ENCODE measurements at regions not wholly inside any gene's neighbourhood (a gene's known extent, or its start where the extent isn't known, plus 50 kb on each side); places are given as distances from the start of the nearest gene placed in this dataset.

DNA sequence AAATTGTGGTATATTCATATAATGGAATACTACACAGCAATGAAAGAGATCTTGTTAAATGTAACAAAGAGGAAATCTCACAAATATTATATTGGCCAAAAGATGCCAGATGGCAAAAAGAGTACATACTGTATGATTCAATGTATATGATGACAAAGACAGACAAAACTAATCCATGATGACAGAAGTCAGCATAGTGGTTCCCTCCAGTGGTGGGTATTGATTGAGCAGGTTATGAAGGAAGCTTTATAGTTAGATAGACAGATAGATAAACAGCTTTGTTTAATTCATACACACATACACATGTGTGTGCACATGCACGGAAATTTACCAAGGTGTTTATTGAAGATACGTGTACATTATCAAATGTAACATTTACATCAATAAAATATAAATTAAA lies 74.4 kb upstream of the SMIM36 start:
- peaks cover 3% of the 10 kb centered on the region for H3K79me1 ChIP-seq (ENCODE audit: low read length)
- H3K4me2 ChIP-seq (ENCODE audit: low read length): no peak overlapping the region
- H2BK5ac ChIP-seq (ENCODE audit: low read depth, low read length, poor library complexity): no peak overlapping the region
- no peak overlapping the region for H4K12ac ChIP-seq (ENCODE audit: low read depth, low read length)
- peaks cover 4 to 6% of the 10 kb centered on the region in 2 experiments for H3K4me1 ChIP-seq (ENCODE audit: control insufficient read depth in 1 of 2, insufficient read depth in 2 of 2, low read length in 2 of 2)
- WGBS (ENCODE audit: extremely low coverage, insufficient coverage, insufficient read length): no CpG with 5 or more reads among the region's 2 CpGs
- no peaks in the 10 kb centered on the region for H3K9me3 ChIP-seq (ENCODE audit: insufficient read depth, low read depth, low read length)
- no peaks in the 10 kb centered on the region for H3K36me3 ChIP-seq (ENCODE audit: control insufficient read depth in 1 of 2, insufficient read depth in 2 of 2, low read length in 2 of 2)
- no peak overlapping the region for H3K18ac ChIP-seq (ENCODE audit: low read length)
- H3K27ac ChIP-seq (ENCODE audit: low read depth, low read length): no peak overlapping the region
- no peak overlapping the region for H2AFZ ChIP-seq (ENCODE audit: insufficient read depth, low read length, poor library complexity)
- H4K8ac ChIP-seq (ENCODE audit: low read depth, low read length): no peak overlapping the region
- H3K4me3 ChIP-seq (ENCODE audit: low read depth, low read length): no peak overlapping the region
- no peak for DNase-seq
- H2BK120ac ChIP-seq (ENCODE audit: insufficient read depth, low read length, poor library complexity): no peak overlapping the region
- no peak overlapping the region for H2AK5ac ChIP-seq (ENCODE audit: low read length)
- no peak overlapping the region for H3K9ac ChIP-seq (ENCODE audit: low read length)
- H3K14ac ChIP-seq (ENCODE audit: low read length): no peak overlapping the region
- no peak overlapping the region for H4K91ac ChIP-seq (ENCODE audit: low read depth, low read length)
- no peaks in the 10 kb centered on the region for H3K79me2 ChIP-seq (ENCODE audit: control insufficient read depth, insufficient read depth, low read length, poor library complexity)
- no peaks in the 10 kb centered on the region for H3K27me3 ChIP-seq (ENCODE audit: insufficient read depth, low read length)
- no peak overlapping the region for H3K4ac ChIP-seq (ENCODE audit: low read depth, low read length)
- H3K23ac ChIP-seq (ENCODE audit: low read length): no peak overlapping the region
- H2BK12ac ChIP-seq (ENCODE audit: low read length): no peak overlapping the region

- Histone ChIP-seq H2AK5ac (ENCODE audit: low read length) (no peak overlapping the region), H3K4me3 (ENCODE audit: low read depth, low read length) (no peak overlapping the region), H3K9me3 (ENCODE audit: insufficient read depth, low read depth, low read length) (no peaks in the 10 kb centered on the region), H3K14ac (ENCODE audit: low read length) (no peak overlapping the region), H3K79me1 (ENCODE audit: low read length) (peaks cover 3% of the 10 kb centered on the region), H4K91ac (ENCODE audit: low read depth, low read length) (no peak overlapping the region), H3K23ac (ENCODE audit: low read length) (no peak overlapping the region), H2AFZ (ENCODE audit: insufficient read depth, low read length, poor library complexity) (no peak overlapping the region), H4K12ac (ENCODE audit: low read depth, low read length) (no peak overlapping the region), H2BK12ac (ENCODE audit: low read length) (no peak overlapping the region), H3K18ac (ENCODE audit: low read length) (no peak overlapping the region), H3K27ac (ENCODE audit: low read depth, low read length) (no peak overlapping the region), H3K36me3 (ENCODE audit: control insufficient read depth in 1 of 2, insufficient read depth in 2 of 2, low read length in 2 of 2) (no peaks in the 10 kb centered on the region), H3K4me2 (ENCODE audit: low read length) (no peak overlapping the region), H2BK5ac (ENCODE audit: low read depth, low read length, poor library complexity) (no peak overlapping the region), H3K79me2 (ENCODE audit: control insufficient read depth, insufficient read depth, low read length, poor library complexity) (no peaks in the 10 kb centered on the region), H3K9ac (ENCODE audit: low read length) (no peak overlapping the region), H3K27me3 (ENCODE audit: insufficient read depth, low read length) (no peaks in the 10 kb centered on the region), H4K8ac (ENCODE audit: low read depth, low read length) (no peak overlapping the region), H3K4ac (ENCODE audit: low read depth, low read length) (no peak overlapping the region), H3K4me1 (ENCODE audit: control insufficient read depth in 1 of 2, insufficient read depth in 2 of 2, low read length in 2 of 2) (peaks cover 4 to 6% of the 10 kb centered on the region in 2 experiments), H2BK120ac (ENCODE audit: insufficient read depth, low read length, poor library complexity) (no peak overlapping the region)
- no peak for DNase-seq
- WGBS (ENCODE audit: extremely low coverage, insufficient coverage, insufficient read length): no CpG with 5 or more reads among the region's 1 CpG
Observed at GRCh38 chr17:55584861-55585260, 73.6 kb upstream of the SMIM36 start.

- no peak overlapping the region for H4K91ac ChIP-seq (ENCODE audit: low read depth, low read length)
- H3K27me3 ChIP-seq (ENCODE audit: insufficient read depth, low read length): no peaks in the 10 kb centered on the region
- H3K4me2 ChIP-seq (ENCODE audit: low read length): no peak overlapping the region
- H2BK120ac ChIP-seq (ENCODE audit: insufficient read depth, low read length, poor library complexity): no peak overlapping the region
- DNase-seq: peak; percentile 9 to 34
- H2AFZ ChIP-seq (ENCODE audit: insufficient read depth, low read length, poor library complexity): no peak overlapping the region
- H2AK5ac ChIP-seq (ENCODE audit: low read length): no peak overlapping the region
- peaks cover 3% of the 10 kb centered on the region for H3K79me1 ChIP-seq (ENCODE audit: low read length)
- H3K9me3 ChIP-seq (ENCODE audit: insufficient read depth, low read depth, low read length): no peaks in the 10 kb centered on the region
- no peak overlapping the region for H3K27ac ChIP-seq (ENCODE audit: low read depth, low read length)
- H3K4me3 ChIP-seq (ENCODE audit: low read depth, low read length): no peak overlapping the region
- no peak overlapping the region for H3K18ac ChIP-seq (ENCODE audit: low read length)
- H3K4me1 ChIP-seq (ENCODE audit: control insufficient read depth in 1 of 2, insufficient read depth in 2 of 2, low read length in 2 of 2): peaks cover 4 to 6% of the 10 kb centered on the region in 2 experiments
- no peak overlapping the region for H3K23ac ChIP-seq (ENCODE audit: low read length)
- H3K14ac ChIP-seq (ENCODE audit: low read length): no peak overlapping the region
- no peak overlapping the region for H3K9ac ChIP-seq (ENCODE audit: low read length)
- H3K36me3 ChIP-seq (ENCODE audit: control insufficient read depth in 1 of 2, insufficient read depth in 2 of 2, low read length in 2 of 2): no peaks in the 10 kb centered on the region
- H3K4ac ChIP-seq (ENCODE audit: low read depth, low read length): no peak overlapping the region
- no peak overlapping the region for H2BK5ac ChIP-seq (ENCODE audit: low read depth, low read length, poor library complexity)
- H3K79me2 ChIP-seq (ENCODE audit: control insufficient read depth, insufficient read depth, low read length, poor library complexity): no peaks in the 10 kb centered on the region
- WGBS (ENCODE audit: extremely low coverage, insufficient coverage, insufficient read length): no CpG with 5 or more reads among the region's 2 CpGs
- no peak overlapping the region for H4K12ac ChIP-seq (ENCODE audit: low read depth, low read length)
- H4K8ac ChIP-seq (ENCODE audit: low read depth, low read length): no peak overlapping the region
- no peak overlapping the region for H2BK12ac ChIP-seq (ENCODE audit: low read length)
Observed at GRCh38 chr17:55584055-55584685, 72.9 kb upstream of the SMIM36 start.

DNA sequence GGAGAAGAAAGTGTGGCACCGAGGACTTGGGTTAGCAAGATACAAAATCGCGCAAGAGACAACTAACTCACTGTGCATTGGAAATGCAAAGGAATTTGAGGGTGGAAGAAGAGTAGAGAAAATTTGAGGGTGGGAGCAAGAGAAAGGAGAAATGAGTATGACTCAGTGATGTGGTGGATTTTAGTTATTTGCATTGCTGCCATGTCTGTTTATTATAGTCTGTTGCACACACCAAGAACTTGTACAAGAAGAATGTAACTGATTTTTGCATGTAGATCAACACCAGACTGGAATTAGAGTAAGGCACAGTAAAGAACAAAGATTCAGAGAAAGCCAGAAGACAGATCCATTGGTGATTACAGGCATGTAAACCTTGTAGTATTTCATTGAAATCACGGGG lies 71.6 kb upstream of the SMIM36 start:
- no peak overlapping the region for H3K4me2 ChIP-seq (ENCODE audit: low read length)
- H4K12ac ChIP-seq (ENCODE audit: low read depth, low read length): no peak overlapping the region
- no peak overlapping the region for H3K27ac ChIP-seq (ENCODE audit: low read depth, low read length)
- H3K9ac ChIP-seq (ENCODE audit: low read length): no peak overlapping the region
- no peak overlapping the region for H4K8ac ChIP-seq (ENCODE audit: low read depth, low read length)
- no peaks in the 10 kb centered on the region for H3K79me2 ChIP-seq (ENCODE audit: control insufficient read depth, insufficient read depth, low read length, poor library complexity)
- no peak overlapping the region for H2BK12ac ChIP-seq (ENCODE audit: low read length)
- peaks cover under 1% of the 10 kb centered on the region for H3K79me1 ChIP-seq (ENCODE audit: low read length)
- no CpG with 5 or more reads among the region's 4 CpGs for WGBS (ENCODE audit: extremely low coverage, insufficient coverage, insufficient read length)
- no peak overlapping the region for H2AFZ ChIP-seq (ENCODE audit: insufficient read depth, low read length, poor library complexity)
- H3K4me3 ChIP-seq (ENCODE audit: low read depth, low read length): no peak overlapping the region
- H3K18ac ChIP-seq (ENCODE audit: low read length): no peak overlapping the region
- no peak overlapping the region for H3K14ac ChIP-seq (ENCODE audit: low read length)
- peaks cover 2 to 4% of the 10 kb centered on the region in 2 experiments for H3K4me1 ChIP-seq (ENCODE audit: control insufficient read depth in 1 of 2, insufficient read depth in 2 of 2, low read length in 2 of 2)
- H2BK5ac ChIP-seq (ENCODE audit: low read depth, low read length, poor library complexity): no peak overlapping the region
- no peak overlapping the region for H4K91ac ChIP-seq (ENCODE audit: low read depth, low read length)
- DNase-seq: no peak
- no peaks in the 10 kb centered on the region for H3K36me3 ChIP-seq (ENCODE audit: control insufficient read depth in 1 of 2, insufficient read depth in 2 of 2, low read length in 2 of 2)
- H2BK120ac ChIP-seq (ENCODE audit: insufficient read depth, low read length, poor library complexity): no peak overlapping the region
- H3K9me3 ChIP-seq (ENCODE audit: insufficient read depth, low read depth, low read length): no peaks in the 10 kb centered on the region
- no peak overlapping the region for H3K23ac ChIP-seq (ENCODE audit: low read length)
- H2AK5ac ChIP-seq (ENCODE audit: low read length): no peak overlapping the region
- no peaks in the 10 kb centered on the region for H3K27me3 ChIP-seq (ENCODE audit: insufficient read depth, low read length)
- no peak overlapping the region for H3K4ac ChIP-seq (ENCODE audit: low read depth, low read length)
